GM23338 (cell line): ENCODE measurements at regions not wholly inside any gene's neighbourhood (a gene's known extent, or its start where the extent isn't known, plus 50 kb on each side); places are given as distances from the start of the nearest gene placed in this dataset.

Experiments
- JUNB ChIP-seq: IDR thresholded peaks from one replicate; pipeline ENCODE4 v1.6.1; 2016; ENCODE audit warnings: antibody characterized with exemption; ENCODE audit not compliant: unreplicated experiment
- TF ChIP-seq, protein P1 (sequence below), 2 experiments: fragments of 200-600 bp in 1 of 2; sonication (generic) in 1 of 2; conservative IDR thresholded peaks; 2 replicates each; pipeline versions ENCODE4 v1.5.1 to v1.6.1; 2016 to 2017; ENCODE audit warnings: antibody characterized with exemption in 2 of 2, low read depth in 2 of 2, mild to moderate bottlenecking in 2 of 2, moderate library complexity in 1 of 2
- TF ChIP-seq, protein P2 (sequence below): IDR thresholded peaks from one replicate; pipeline ENCODE4 v1.6.1; 2018; ENCODE audit warnings: antibody characterized with exemption; ENCODE audit not compliant: unreplicated experiment

- TF ChIP-seq, protein P1, sequence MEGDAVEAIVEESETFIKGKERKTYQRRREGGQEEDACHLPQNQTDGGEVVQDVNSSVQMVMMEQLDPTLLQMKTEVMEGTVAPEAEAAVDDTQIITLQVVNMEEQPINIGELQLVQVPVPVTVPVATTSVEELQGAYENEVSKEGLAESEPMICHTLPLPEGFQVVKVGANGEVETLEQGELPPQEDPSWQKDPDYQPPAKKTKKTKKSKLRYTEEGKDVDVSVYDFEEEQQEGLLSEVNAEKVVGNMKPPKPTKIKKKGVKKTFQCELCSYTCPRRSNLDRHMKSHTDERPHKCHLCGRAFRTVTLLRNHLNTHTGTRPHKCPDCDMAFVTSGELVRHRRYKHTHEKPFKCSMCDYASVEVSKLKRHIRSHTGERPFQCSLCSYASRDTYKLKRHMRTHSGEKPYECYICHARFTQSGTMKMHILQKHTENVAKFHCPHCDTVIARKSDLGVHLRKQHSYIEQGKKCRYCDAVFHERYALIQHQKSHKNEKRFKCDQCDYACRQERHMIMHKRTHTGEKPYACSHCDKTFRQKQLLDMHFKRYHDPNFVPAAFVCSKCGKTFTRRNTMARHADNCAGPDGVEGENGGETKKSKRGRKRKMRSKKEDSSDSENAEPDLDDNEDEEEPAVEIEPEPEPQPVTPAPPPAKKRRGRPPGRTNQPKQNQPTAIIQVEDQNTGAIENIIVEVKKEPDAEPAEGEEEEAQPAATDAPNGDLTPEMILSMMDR (conservative IDR thresholded peaks at IDR 0.05; ENCODE audit: low read depth in 2 of 2), result no peak
- TF ChIP-seq, protein P2, sequence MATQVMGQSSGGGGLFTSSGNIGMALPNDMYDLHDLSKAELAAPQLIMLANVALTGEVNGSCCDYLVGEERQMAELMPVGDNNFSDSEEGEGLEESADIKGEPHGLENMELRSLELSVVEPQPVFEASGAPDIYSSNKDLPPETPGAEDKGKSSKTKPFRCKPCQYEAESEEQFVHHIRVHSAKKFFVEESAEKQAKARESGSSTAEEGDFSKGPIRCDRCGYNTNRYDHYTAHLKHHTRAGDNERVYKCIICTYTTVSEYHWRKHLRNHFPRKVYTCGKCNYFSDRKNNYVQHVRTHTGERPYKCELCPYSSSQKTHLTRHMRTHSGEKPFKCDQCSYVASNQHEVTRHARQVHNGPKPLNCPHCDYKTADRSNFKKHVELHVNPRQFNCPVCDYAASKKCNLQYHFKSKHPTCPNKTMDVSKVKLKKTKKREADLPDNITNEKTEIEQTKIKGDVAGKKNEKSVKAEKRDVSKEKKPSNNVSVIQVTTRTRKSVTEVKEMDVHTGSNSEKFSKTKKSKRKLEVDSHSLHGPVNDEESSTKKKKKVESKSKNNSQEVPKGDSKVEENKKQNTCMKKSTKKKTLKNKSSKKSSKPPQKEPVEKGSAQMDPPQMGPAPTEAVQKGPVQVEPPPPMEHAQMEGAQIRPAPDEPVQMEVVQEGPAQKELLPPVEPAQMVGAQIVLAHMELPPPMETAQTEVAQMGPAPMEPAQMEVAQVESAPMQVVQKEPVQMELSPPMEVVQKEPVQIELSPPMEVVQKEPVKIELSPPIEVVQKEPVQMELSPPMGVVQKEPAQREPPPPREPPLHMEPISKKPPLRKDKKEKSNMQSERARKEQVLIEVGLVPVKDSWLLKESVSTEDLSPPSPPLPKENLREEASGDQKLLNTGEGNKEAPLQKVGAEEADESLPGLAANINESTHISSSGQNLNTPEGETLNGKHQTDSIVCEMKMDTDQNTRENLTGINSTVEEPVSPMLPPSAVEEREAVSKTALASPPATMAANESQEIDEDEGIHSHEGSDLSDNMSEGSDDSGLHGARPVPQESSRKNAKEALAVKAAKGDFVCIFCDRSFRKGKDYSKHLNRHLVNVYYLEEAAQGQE, result no peak
- no peak for TF ChIP-seq JUNB
These were observed 381.2 kb upstream of the DUSP10 start for GRCh38 chr1:222123111-222123510.
